ENCODE measurements at regions not wholly inside any gene's neighbourhood (a gene's known extent, or its start where the extent isn't known, plus 50 kb on each side); places are given as distances from the start of the nearest gene placed in this dataset.
"Not testable (repeated sequence)": the region's sequence is repeated elsewhere in the genome, so short reads cannot be mapped to it uniquely, and the experiment has no call there.

GRCh38 chr7:156019308-156019707 is 207.0 kb upstream of the SHH start:
- Histone ChIP-seq H3K27ac (ENCODE audit: low read length) (no peak overlapping the region), H3K4me3 (ENCODE audit: low read length) (no peak overlapping the region), H3K4me1 (ENCODE audit: control insufficient read depth, insufficient read depth, low read length) (no peaks in the 10 kb centered on the region), H3K36me3 (ENCODE audit: control insufficient read depth, insufficient read depth, low read length) (no peaks in the 10 kb centered on the region), H3K27me3 (ENCODE audit: control insufficient read depth, insufficient read depth, low read length) (peaks cover 4% of the 10 kb centered on the region), H3K9me3 (replicated peaks; ENCODE audit: control insufficient read depth, low read depth, low read length) (no peaks in the 10 kb centered on the region)
- DNase-seq: no peak
- 86% methylated on average over 4 of the region's 7 CpGs for WGBS (ENCODE audit: insufficient coverage)

GRCh38 chr7:156017916-156018700 is 205.8 kb upstream of the SHH start:
- WGBS (ENCODE audit: insufficient coverage): 88% methylated on average over 21 of the region's 25 CpGs
- Histone ChIP-seq H3K27ac (ENCODE audit: low read length) (no peak overlapping the region), H3K4me1 (ENCODE audit: control insufficient read depth, insufficient read depth, low read length) (no peaks in the 10 kb centered on the region)

GRCh38 chr7:156017431-156017830 is 205.2 kb upstream of the SHH start:
- H3K9me3 ChIP-seq (replicated peaks; ENCODE audit: control insufficient read depth, low read depth, low read length): no peaks in the 10 kb centered on the region
- WGBS (ENCODE audit: insufficient coverage): 67% methylated on average over 5 of the region's 8 CpGs
- no peak overlapping the region for H3K27ac ChIP-seq (ENCODE audit: low read length)
- no peaks in the 10 kb centered on the region for H3K36me3 ChIP-seq (ENCODE audit: control insufficient read depth, insufficient read depth, low read length)
- H3K4me1 ChIP-seq (ENCODE audit: control insufficient read depth, insufficient read depth, low read length): no peaks in the 10 kb centered on the region
- no peak overlapping the region for H3K4me3 ChIP-seq (ENCODE audit: low read length)
- H3K27me3 ChIP-seq (ENCODE audit: control insufficient read depth, insufficient read depth, low read length): peaks cover 2% of the 10 kb centered on the region
- DNase-seq: no peak

More at GRCh38 chr7:156017916-156018700, 205.8 kb upstream of the SHH start:
- no peak for DNase-seq
- Histone ChIP-seq H3K36me3 (ENCODE audit: control insufficient read depth, insufficient read depth, low read length) (no peaks in the 10 kb centered on the region), H3K4me3 (ENCODE audit: low read length) (no peak overlapping the region), H3K27me3 (ENCODE audit: control insufficient read depth, insufficient read depth, low read length) (peaks cover 2% of the 10 kb centered on the region), H3K9me3 (replicated peaks; ENCODE audit: control insufficient read depth, low read depth, low read length) (no peaks in the 10 kb centered on the region)

- Histone ChIP-seq H3K9me3 (replicated peaks; ENCODE audit: control insufficient read depth, low read depth, low read length) (no peaks in the 10 kb centered on the region), H3K27me3 (ENCODE audit: control insufficient read depth, insufficient read depth, low read length) (peaks cover 2% of the 10 kb centered on the region), H3K4me1 (ENCODE audit: control insufficient read depth, insufficient read depth, low read length) (no peaks in the 10 kb centered on the region), H3K4me3 (ENCODE audit: low read length) (no peak overlapping the region), H3K36me3 (ENCODE audit: control insufficient read depth, insufficient read depth, low read length) (no peaks in the 10 kb centered on the region), H3K27ac (ENCODE audit: low read length) (no peak overlapping the region)
- no peak for DNase-seq
- 87% methylated on average over 10 of the region's 17 CpGs for WGBS (ENCODE audit: insufficient coverage)
These were observed 203.2 kb upstream of the SHH start for GRCh38 chr7:156015237-156016020.

DNA sequence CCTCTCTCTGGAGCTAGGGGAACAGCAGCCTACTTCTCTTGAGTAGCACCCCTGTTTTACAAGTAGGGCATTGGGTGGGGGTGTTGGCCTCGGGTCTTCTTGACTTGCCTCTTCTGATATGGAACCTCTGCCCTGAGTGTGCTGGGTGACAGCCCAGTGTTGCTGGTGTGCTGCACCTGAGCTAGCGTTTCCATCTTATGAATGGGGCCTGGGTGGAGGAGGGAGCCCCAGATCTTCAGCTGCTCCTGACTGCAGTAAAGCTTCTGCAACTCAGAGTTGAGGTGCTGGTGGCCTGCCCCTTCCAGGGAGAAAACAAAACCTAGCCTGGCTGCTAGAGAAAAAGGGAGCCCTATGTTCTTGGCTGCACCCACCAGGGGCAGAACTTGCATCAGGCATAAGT is 202.5 kb upstream of the SHH start:
- WGBS (ENCODE audit: insufficient coverage): no CpG with 5 or more reads among the region's 2 CpGs
- peaks cover 2% of the 10 kb centered on the region for H3K9me3 ChIP-seq (replicated peaks; ENCODE audit: control insufficient read depth, low read depth, low read length)
- no peak overlapping the region for H3K27ac ChIP-seq (ENCODE audit: low read length)
- DNase-seq: no peak
- no peak overlapping the region for H3K4me3 ChIP-seq (ENCODE audit: low read length)
- H3K27me3 ChIP-seq (ENCODE audit: control insufficient read depth, insufficient read depth, low read length): peaks cover 2% of the 10 kb centered on the region
- no peaks in the 10 kb centered on the region for H3K4me1 ChIP-seq (ENCODE audit: control insufficient read depth, insufficient read depth, low read length)
- no peaks in the 10 kb centered on the region for H3K36me3 ChIP-seq (ENCODE audit: control insufficient read depth, insufficient read depth, low read length)

- H3K36me3 ChIP-seq (ENCODE audit: control insufficient read depth, insufficient read depth, low read length): no peaks in the 10 kb centered on the region
- H3K4me3 ChIP-seq (ENCODE audit: low read length): no peak overlapping the region
- DNase-seq: no peak
- H3K9me3 ChIP-seq (replicated peaks; ENCODE audit: control insufficient read depth, low read depth, low read length): peaks cover 2% of the 10 kb centered on the region
- H3K27ac ChIP-seq (ENCODE audit: low read length): no peak overlapping the region
- no peaks in the 10 kb centered on the region for H3K4me1 ChIP-seq (ENCODE audit: control insufficient read depth, insufficient read depth, low read length)
- peaks cover 2% of the 10 kb centered on the region for H3K27me3 ChIP-seq (ENCODE audit: control insufficient read depth, insufficient read depth, low read length)
These were observed 201.9 kb upstream of the SHH start for GRCh38 chr7:156014201-156014600.

GRCh38 chr7:156012412-156012811 is 200.1 kb upstream of the SHH start:
- WGBS (ENCODE audit: insufficient coverage): 73% methylated on average over 2 of the region's 3 CpGs
- Histone ChIP-seq H3K9me3 (replicated peaks; ENCODE audit: control insufficient read depth, low read depth, low read length) (peaks cover 2% of the 10 kb centered on the region), H3K4me1 (ENCODE audit: control insufficient read depth, insufficient read depth, low read length) (no peaks in the 10 kb centered on the region), H3K36me3 (ENCODE audit: control insufficient read depth, insufficient read depth, low read length) (no peaks in the 10 kb centered on the region), H3K27me3 (ENCODE audit: control insufficient read depth, insufficient read depth, low read length) (peaks cover 2% of the 10 kb centered on the region), H3K27ac (ENCODE audit: low read length) (no peak overlapping the region), H3K4me3 (ENCODE audit: low read length) (no peak overlapping the region)
- no peak for DNase-seq

DNA sequence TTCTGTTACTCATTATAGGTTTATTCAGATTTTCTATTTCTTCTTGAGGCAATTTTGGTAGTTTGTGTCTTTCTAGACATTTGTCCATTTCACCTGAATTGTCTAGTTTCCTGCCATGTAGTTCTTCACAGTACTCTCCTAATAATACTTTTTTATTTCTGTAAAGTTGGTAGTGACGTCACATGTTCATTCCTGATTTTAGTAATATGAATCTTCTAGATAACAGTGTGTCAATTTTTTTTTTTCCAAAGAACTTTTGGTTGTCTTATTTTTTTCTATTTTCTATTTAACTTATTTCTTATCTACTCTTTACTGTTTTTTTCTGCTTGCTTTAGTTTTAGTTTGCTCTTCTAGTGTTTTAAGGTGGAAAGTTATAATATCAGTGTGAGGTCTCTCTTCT is 197.3 kb upstream of the SHH start:
- no CpG with 5 or more reads among the region's 1 CpG for WGBS (ENCODE audit: insufficient coverage)
- H3K36me3 ChIP-seq (ENCODE audit: control insufficient read depth, insufficient read depth, low read length): no peaks in the 10 kb centered on the region
- H3K4me3 ChIP-seq (ENCODE audit: low read length): no peak overlapping the region
- no peaks in the 10 kb centered on the region for H3K4me1 ChIP-seq (ENCODE audit: control insufficient read depth, insufficient read depth, low read length)
- no peak overlapping the region for H3K27ac ChIP-seq (ENCODE audit: low read length)
- no peaks in the 10 kb centered on the region for H3K27me3 ChIP-seq (ENCODE audit: control insufficient read depth, insufficient read depth, low read length)
- DNase-seq: no peak
- peaks cover 2% of the 10 kb centered on the region for H3K9me3 ChIP-seq (replicated peaks; ENCODE audit: control insufficient read depth, low read depth, low read length)

- DNase-seq; H3K4me3 ChIP-seq (ENCODE audit: low read length); H3K4me1 ChIP-seq (ENCODE audit: control insufficient read depth, insufficient read depth, low read length); H3K36me3 ChIP-seq (ENCODE audit: control insufficient read depth, insufficient read depth, low read length); H3K27ac ChIP-seq (ENCODE audit: low read length); H3K27me3 ChIP-seq (ENCODE audit: control insufficient read depth, insufficient read depth, low read length); H3K9me3 ChIP-seq (replicated peaks; ENCODE audit: control insufficient read depth, low read depth, low read length): not testable (repeated sequence)
- WGBS (ENCODE audit: insufficient coverage): 90% methylated on average over 9 of the region's 11 CpGs
These were observed 194.6 kb upstream of the SHH start for GRCh38 chr7:156006876-156007275.

GRCh38 chr7:156006024-156006423 is 193.8 kb upstream of the SHH start:
- H3K4me3 ChIP-seq (ENCODE audit: low read length): no peak overlapping the region
- no peak overlapping the region for H3K27ac ChIP-seq (ENCODE audit: low read length)
- no peaks in the 10 kb centered on the region for H3K27me3 ChIP-seq (ENCODE audit: control insufficient read depth, insufficient read depth, low read length)
- DNase-seq: no peak
- H3K4me1 ChIP-seq (ENCODE audit: control insufficient read depth, insufficient read depth, low read length): no peaks in the 10 kb centered on the region
- WGBS (ENCODE audit: insufficient coverage): no CpG with 5 or more reads among the region's 3 CpGs
- no peaks in the 10 kb centered on the region for H3K36me3 ChIP-seq (ENCODE audit: control insufficient read depth, insufficient read depth, low read length)
- H3K9me3 ChIP-seq (replicated peaks; ENCODE audit: control insufficient read depth, low read depth, low read length): peaks cover 2% of the 10 kb centered on the region
